Trophoblast cell (in vitro differentiated cells and primary cell): ENCODE measurements at regions not wholly inside any gene's neighbourhood (a gene's known extent, or its start where the extent isn't known, plus 50 kb on each side); places are given as distances from the start of the nearest gene placed in this dataset.
A peak's percentile ranks its signal among the peaks of the same experiment; 100 is the strongest.

Experiments used
- DNase-seq, 2 donors: peaks; one replicate each; pipeline ENCODE4 v3.0.0-alpha.2; 2016
- H2AFZ ChIP-seq: 2 replicates; pipeline ENCODE4 v1.6.1; 2013; ENCODE audit warnings: low read length, moderate library complexity, mild to moderate bottlenecking; ENCODE audit not compliant: insufficient read depth, poor library complexity
- H2AK5ac ChIP-seq: 2 replicates; pipeline ENCODE4 v1.6.1; 2013; ENCODE audit warnings: mild to moderate bottlenecking, low read length
- H2BK120ac ChIP-seq: 2 replicates; pipeline ENCODE4 v1.6.1; 2013; ENCODE audit warnings: low read length, mild to moderate bottlenecking, moderate library complexity; ENCODE audit not compliant: insufficient read depth, poor library complexity
- H2BK12ac ChIP-seq: 2 replicates; pipeline ENCODE4 v1.6.1; 2013; ENCODE audit warnings: mild to moderate bottlenecking, low read length, moderate library complexity
- H2BK5ac ChIP-seq: 2 replicates; pipeline ENCODE4 v1.6.1; 2013; ENCODE audit warnings: low read length, low read depth, moderate library complexity, mild to moderate bottlenecking; ENCODE audit not compliant: poor library complexity
- H3K14ac ChIP-seq: 2 replicates; pipeline ENCODE4 v1.6.1; 2013; ENCODE audit warnings: mild to moderate bottlenecking, low read length
- H3K18ac ChIP-seq: 2 replicates; pipeline ENCODE4 v1.6.1; 2013; ENCODE audit warnings: mild to moderate bottlenecking, low read length
- H3K23ac ChIP-seq: 2 replicates; pipeline ENCODE4 v1.6.1; 2013; ENCODE audit warnings: low read length
- H3K27ac ChIP-seq: 2 replicates; pipeline ENCODE4 v1.5.1; 2013; ENCODE audit warnings: low read depth, mild to moderate bottlenecking, inconsistent platforms, low read length, moderate library complexity
- H3K27me3 ChIP-seq: 2 replicates; pipeline ENCODE4 v1.6.1; 2013; ENCODE audit warnings: inconsistent platforms, mild to moderate bottlenecking, low read length, moderate library complexity; ENCODE audit not compliant: insufficient read depth
- H3K36me3 ChIP-seq, 2 experiments: 1 replicate in 1 of 2; 2 replicates in 1 of 2; pipeline ENCODE4 v1.6.1; 2013; ENCODE audit warnings: low read length in 2 of 2, mild to moderate bottlenecking in 2 of 2, moderate library complexity in 1 of 2; ENCODE audit not compliant: insufficient read depth in 2 of 2, control insufficient read depth in 1 of 2
- H3K4ac ChIP-seq: 2 replicates; pipeline ENCODE4 v1.6.1; 2013; ENCODE audit warnings: low read depth, mild to moderate bottlenecking, low read length, moderate library complexity
- H3K4me1 ChIP-seq, 2 experiments: 1 replicate in 1 of 2; 2 replicates in 1 of 2; pipeline ENCODE4 v1.6.1; 2013; ENCODE audit warnings: low read length in 2 of 2, mild to moderate bottlenecking in 2 of 2, moderate library complexity in 1 of 2; ENCODE audit not compliant: insufficient read depth in 2 of 2, control insufficient read depth in 1 of 2
- H3K4me2 ChIP-seq: 2 replicates; pipeline ENCODE4 v1.6.1; 2013; ENCODE audit warnings: inconsistent platforms, mild to moderate bottlenecking, low read length, moderate library complexity
- H3K4me3 ChIP-seq: 2 replicates; pipeline ENCODE4 v1.5.1; 2013; ENCODE audit warnings: mild to moderate bottlenecking, low read depth, low read length, inconsistent platforms
- H3K79me1 ChIP-seq: one replicate; pipeline ENCODE4 v1.6.1; 2013; ENCODE audit warnings: low read length
- H3K79me2 ChIP-seq: 2 replicates; pipeline ENCODE4 v1.6.1; 2013; ENCODE audit warnings: low read length, mild to moderate bottlenecking; ENCODE audit not compliant: control insufficient read depth, insufficient read depth, poor library complexity
- H3K9ac ChIP-seq: 2 replicates; pipeline ENCODE4 v1.6.1; 2013; ENCODE audit warnings: mild to moderate bottlenecking, low read length
- H3K9me3 ChIP-seq: 2 replicates; pipeline ENCODE4 v1.6.1; 2013; ENCODE audit warnings: low read depth, mild to moderate bottlenecking, control low read depth, inconsistent platforms, low read length; ENCODE audit not compliant: insufficient read depth
- H4K12ac ChIP-seq: 2 replicates; pipeline ENCODE4 v1.6.1; 2013; ENCODE audit warnings: low read depth, mild to moderate bottlenecking, low read length, moderate library complexity
- H4K8ac ChIP-seq: 2 replicates; pipeline ENCODE4 v1.6.1; 2013; ENCODE audit warnings: low read depth, mild to moderate bottlenecking, low read length, moderate library complexity
- H4K91ac ChIP-seq: one replicate; pipeline ENCODE4 v1.6.1; 2013; ENCODE audit warnings: low read depth, mild to moderate bottlenecking, low read length, moderate library complexity
- WGBS: extraction: QIAGEN DNeasy Blood & Tissue Kit; methylation state at CpG from one replicate; pipeline ENCODE4 v1.1.7; 2013; ENCODE audit warnings: missing lambda C conversion rate; ENCODE audit not compliant: insufficient read length, insufficient coverage; ENCODE audit errors: extremely low coverage; 5-methylcytosine and 5-hydroxymethylcytosine counted together

DNA sequence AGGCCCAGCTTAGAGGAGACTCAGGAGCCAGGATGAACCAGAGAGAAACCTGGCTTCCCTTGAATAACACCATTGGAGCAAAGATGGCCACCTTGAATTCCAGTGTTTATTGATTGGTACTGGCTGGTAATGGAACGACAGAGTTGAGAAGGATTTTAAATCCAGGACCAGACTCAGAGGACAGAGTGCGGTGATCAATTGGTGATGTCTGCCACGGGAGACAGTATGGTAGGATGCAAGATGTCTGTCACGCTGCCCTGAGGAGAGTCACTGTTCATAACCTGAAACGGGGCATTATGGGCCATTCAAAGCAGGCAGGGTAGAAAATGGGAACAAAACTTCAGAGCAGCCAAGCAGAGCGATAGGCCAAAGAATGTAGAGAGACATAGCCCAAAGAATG is 55.4 kb upstream of the ISX start:
- no peaks in the 10 kb centered on the region for H3K36me3 ChIP-seq
- no peak overlapping the region for H4K91ac ChIP-seq
- no peak overlapping the region for H3K9ac ChIP-seq
- no peak overlapping the region for H2BK5ac ChIP-seq
- no peak overlapping the region for H2AK5ac ChIP-seq
- H3K18ac ChIP-seq: no peak overlapping the region
- no peaks in the 10 kb centered on the region for H3K27me3 ChIP-seq
- no peak overlapping the region for H3K4ac ChIP-seq
- H2AFZ ChIP-seq: no peak overlapping the region
- no peak overlapping the region for H4K12ac ChIP-seq
- H3K79me1 ChIP-seq: peaks cover 12% of the 10 kb centered on the region
- no peak overlapping the region for H4K8ac ChIP-seq
- WGBS: no CpG with 5 or more reads among the region's 6 CpGs
- no peak overlapping the region for H3K4me3 ChIP-seq
- DNase-seq: no peak
- no peaks in the 10 kb centered on the region for H3K79me2 ChIP-seq
- H3K4me2 ChIP-seq: no peak overlapping the region
- H2BK120ac ChIP-seq: peak overlapping the region; percentile 21
- peaks cover 2% of the 10 kb centered on the region for H3K9me3 ChIP-seq
- peaks cover 3 to 9% of the 10 kb centered on the region in 2 experiments for H3K4me1 ChIP-seq
- H3K14ac ChIP-seq: no peak overlapping the region
- H3K27ac ChIP-seq: no peak overlapping the region
- H2BK12ac ChIP-seq: peak overlapping the region; percentile 42
- no peak overlapping the region for H3K23ac ChIP-seq

DNA sequence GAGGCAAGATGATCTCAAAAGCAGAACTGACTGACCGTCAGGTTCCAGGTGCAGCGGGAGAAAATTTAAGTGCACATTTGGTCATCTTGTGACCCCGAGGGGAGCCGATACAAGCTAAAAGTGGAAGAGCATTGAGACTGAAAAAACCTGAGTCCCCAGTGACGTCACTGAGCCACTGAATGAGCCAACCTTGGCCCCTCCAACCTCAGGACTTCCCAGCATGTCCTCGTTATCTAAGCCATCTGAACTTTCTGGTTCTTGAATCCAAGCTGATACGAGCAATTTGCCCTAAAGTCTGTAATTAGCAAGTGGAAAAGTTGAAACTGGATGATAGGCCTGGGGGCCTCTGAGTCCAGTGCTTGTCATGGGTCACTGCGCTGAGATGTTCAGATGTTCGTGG is 51.1 kb upstream of the ISX start:
- peak overlapping the region; percentile 5 for H2BK12ac ChIP-seq
- no CpG with 5 or more reads among the region's 9 CpGs for WGBS
- DNase-seq: peak in 1 of 2 donors; percentile 16

More for the DNA sequence above, 51.1 kb upstream of the ISX start:
- Histone ChIP-seq H3K4me3 (no peak overlapping the region), H2AK5ac (no peak overlapping the region), H3K36me3 (no peaks in the 10 kb centered on the region), H3K4ac (no peak overlapping the region), H3K79me2 (no peaks in the 10 kb centered on the region), H3K27me3 (no peaks in the 10 kb centered on the region), H4K8ac (no peak overlapping the region), H3K14ac (peak overlapping the region; percentile 21), H3K4me2 (no peak overlapping the region), H4K91ac (peak overlapping the region; percentile 4), H3K23ac (no peak overlapping the region), H2BK5ac (no peak overlapping the region), H3K18ac (peak overlapping the region; percentile 21), H3K27ac (no peak overlapping the region), H3K9ac (no peak overlapping the region), H3K79me1 (peaks cover 18% of the 10 kb centered on the region), H4K12ac (no peak overlapping the region), H3K4me1 (peaks cover 3 to 9% of the 10 kb centered on the region in 2 experiments), H2AFZ (no peak overlapping the region), H2BK120ac (peak overlapping the region; percentile 8), H3K9me3 (peaks cover 2% of the 10 kb centered on the region)
